Body of pancreas (tissue), 4 donors: ENCODE measurements at regions not wholly inside any gene's neighbourhood (a gene's known extent, or its start where the extent isn't known, plus 50 kb on each side); places are given as distances from the start of the nearest gene placed in this dataset.

Experiments
- ATAC-seq: fragments of 150-250 bp; one replicate; pipeline ENCODE4 v1.9.1; 2016
- DNase-seq, 4 donors: peaks; one replicate each; pipeline ENCODE4 v3.0.0-alpha.2; 2019
- H3K27ac ChIP-seq, 4 donors: fragments of 200-600 bp; sonication (generic); 1 replicate in 3 of 4; 2 replicates in 1 of 4; pipeline versions ENCODE4 v1.5.1 to v1.6.1; 2016 to 2019; ENCODE audit warnings: mild to moderate bottlenecking in 1 of 4, mixed read lengths in 1 of 4, moderate library complexity in 1 of 4
- H3K27me3 ChIP-seq, 2 donors: fragments of 200-600 bp; sonication (generic); one replicate each; pipeline ENCODE4 v1.6.0; 2016; ENCODE audit warnings: mild to moderate bottlenecking in 1 of 2
- H3K36me3 ChIP-seq, 2 donors: fragments of 200-600 bp; sonication (generic); replicated peaks in 1 of 2; 2 replicates each; pipeline ENCODE4 v1.5.1; 2016; ENCODE audit warnings: low read depth in 2 of 2; ENCODE audit not compliant: insufficient read depth in 1 of 2
- H3K4me1 ChIP-seq: fragments of 200-600 bp; sonication (generic); one replicate; pipeline ENCODE4 v1.6.0; 2016
- H3K4me3 ChIP-seq, 2 donors: fragments of 200-600 bp; sonication (generic); 1 replicate in 1 of 2; 2 replicates in 1 of 2; pipeline ENCODE4 v1.5.1; 2016 to 2019
- H3K9me3 ChIP-seq, 3 donors: fragments of 200-600 bp; sonication (generic); 1 replicate in 2 of 3; 2 replicates in 1 of 3; pipeline ENCODE4 v1.5.1; 2016
- CTCF ChIP-seq, 7 experiments: fragments of 450-650 bp in 4 of 7; fragments of 200-600 bp in 3 of 7; sonication (generic) in 3 of 7; IDR thresholded peaks; one replicate each; pipeline ENCODE4 v1.5.1; 2016 to 2019; ENCODE audit warnings: antibody characterized with exemption in 7 of 7
- POLR2A ChIP-seq, 3 donors: fragments of 450-650 bp; IDR thresholded peaks; one replicate each; pipeline ENCODE4 v1.6.1; 2016; ENCODE audit warnings: antibody characterized with exemption in 3 of 3, mild to moderate bottlenecking in 2 of 3
- WGBS, 2 donors: methylation state at CpG; one replicate each; pipeline ENCODE4 v1.1.5; 2017; 5-methylcytosine and 5-hydroxymethylcytosine counted together
- intact Hi-C: fragments of 100-400 bp; cut with DNase I; formaldehyde crosslinking; loops from one replicate; pipeline ENCODE4 v1.15.1; 2023

GRCh38 chr13:28569886-28570285, 75.0 kb upstream of the FLT1 start:
- WGBS, 2 donors, result 82 to 89% methylated on average over 5 of the region's 5 CpGs
- Histone ChIP-seq H3K36me3 (no peaks in the 10 kb centered on the region), H3K4me1 (peaks cover 5% of the 10 kb centered on the region), H3K9me3 (no peaks in the 10 kb centered on the region), H3K4me3 (no peak overlapping the region), H3K27ac (no peak overlapping the region), H3K27me3 (no peaks in the 10 kb centered on the region)
- ATAC-seq (no peak), DNase-seq (no peak)
- TF ChIP-seq CTCF (IDR thresholded peaks at IDR 0.05) (no peak), POLR2A (IDR thresholded peaks at IDR 0.05) (no peak)
- intact Hi-C loops, result no loop called here

GRCh38 chr13:28568286-28568685, 73.4 kb upstream of the FLT1 start:
- ATAC-seq (peak; percentile 71), DNase-seq (peak; percentile 79 to 94 (median 85))
- intact Hi-C loops, result no loop called here
- 28 to 30% methylated on average over 3 of the region's 3 CpGs for WGBS, 2 donors
- no peak overlapping the region for H3K4me3 ChIP-seq
- H3K27ac ChIP-seq, result no peak overlapping the region
- H3K4me1 ChIP-seq, result peaks cover 5% of the 10 kb centered on the region
- H3K36me3 ChIP-seq, result no peaks in the 10 kb centered on the region
- H3K27me3 ChIP-seq, result no peaks in the 10 kb centered on the region
- no peak for TF ChIP-seq CTCF (IDR thresholded peaks at IDR 0.05)
- H3K9me3 ChIP-seq, result no peaks in the 10 kb centered on the region

- Histone ChIP-seq H3K36me3 (no peaks in the 10 kb centered on the region), H3K4me3 (no peak overlapping the region), H3K9me3 (no peaks in the 10 kb centered on the region), H3K27me3 (no peaks in the 10 kb centered on the region), H3K4me1 (peaks cover 5% of the 10 kb centered on the region), H3K27ac (no peak overlapping the region)
- 84 to 88% methylated on average over 4 of the region's 4 CpGs for WGBS, 2 donors
- ATAC-seq (no peak), DNase-seq (no peak)
- intact Hi-C loops, result no loop called here
- no peak for TF ChIP-seq POLR2A (IDR thresholded peaks at IDR 0.05)
- TF ChIP-seq CTCF (IDR thresholded peaks at IDR 0.05), result no peak
Measured at GRCh38 chr13:28566891-28567290, 72.0 kb upstream of the FLT1 start.

GRCh38 chr13:28566283-28566682, 71.4 kb upstream of the FLT1 start:
- H3K27me3 ChIP-seq, result no peaks in the 10 kb centered on the region
- ATAC-seq (no peak), DNase-seq (no peak)
- TF ChIP-seq POLR2A (IDR thresholded peaks at IDR 0.05) (no peak), CTCF (IDR thresholded peaks at IDR 0.05) (no peak)
- peaks cover 5% of the 10 kb centered on the region for H3K4me1 ChIP-seq
- H3K27ac ChIP-seq, result no peak overlapping the region
- WGBS, 2 donors, result 83% methylated on average over 3 of the region's 3 CpGs
- intact Hi-C loops, result no loop called here
- no peaks in the 10 kb centered on the region for H3K36me3 ChIP-seq
- no peak overlapping the region for H3K4me3 ChIP-seq
- no peaks in the 10 kb centered on the region for H3K9me3 ChIP-seq

- ATAC-seq (no peak), DNase-seq (no peak)
- intact Hi-C loops, result no loop called here
- H3K27ac ChIP-seq, result no peak overlapping the region
- H3K36me3 ChIP-seq, result no peaks in the 10 kb centered on the region
- H3K4me3 ChIP-seq, result no peak overlapping the region
- peaks cover 5% of the 10 kb centered on the region for H3K4me1 ChIP-seq
- TF ChIP-seq POLR2A (IDR thresholded peaks at IDR 0.05), result no peak
- no peak for TF ChIP-seq CTCF (IDR thresholded peaks at IDR 0.05)
- 73 to 80% methylated on average over 8 to 10 of the region's 10 CpGs for WGBS, 2 donors
- H3K9me3 ChIP-seq, result no peaks in the 10 kb centered on the region
- no peaks in the 10 kb centered on the region for H3K27me3 ChIP-seq
Measured at GRCh38 chr13:28564030-28564429, 69.1 kb upstream of the FLT1 start.
